ENCODE measurements at regions not wholly inside any gene's neighbourhood (a gene's known extent, or its start where the extent isn't known, plus 50 kb on each side); places are given as distances from the start of the nearest gene placed in this dataset.

DNA sequence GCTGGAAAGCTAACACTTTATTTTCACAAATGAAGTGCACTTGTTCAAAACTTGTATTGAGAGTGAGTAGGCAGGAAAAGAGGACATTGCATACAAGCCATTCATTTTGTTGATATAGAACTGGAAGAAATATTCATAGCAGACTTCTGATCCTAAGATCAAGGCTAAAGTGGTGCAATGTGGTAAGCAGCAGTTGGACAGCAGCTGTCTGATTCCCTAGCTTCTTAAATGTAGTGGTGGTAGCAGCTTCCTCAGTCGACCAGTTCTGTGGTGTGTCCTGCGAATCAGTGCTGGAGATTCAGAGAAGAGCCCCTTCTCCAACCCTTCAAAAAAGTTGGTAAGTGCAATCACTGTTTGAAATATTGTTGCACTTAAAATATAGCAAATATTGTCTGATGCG, 281.7 kb upstream of the GJE1 start:
- Mint-ChIP-seq H3K27ac (no peak overlapping the region), H3K27me3 (no peaks in the 10 kb centered on the region), H3K9me3 (no peaks in the 10 kb centered on the region), H3K4me1 (no peaks in the 10 kb centered on the region), H3K36me3 (ENCODE audit: low read depth) (no peaks in the 10 kb centered on the region), H3K4me3 (no peak overlapping the region)
- DNase-seq (no peak), ATAC-seq (ENCODE audit: low read depth) (no peak)
- intact Hi-C loops (cut with micrococcal nuclease): no loop called here
- ChIA-PET CTCF (no interaction called here), POLR2A (no interaction called here)
- TF ChIP-seq, protein P1, sequence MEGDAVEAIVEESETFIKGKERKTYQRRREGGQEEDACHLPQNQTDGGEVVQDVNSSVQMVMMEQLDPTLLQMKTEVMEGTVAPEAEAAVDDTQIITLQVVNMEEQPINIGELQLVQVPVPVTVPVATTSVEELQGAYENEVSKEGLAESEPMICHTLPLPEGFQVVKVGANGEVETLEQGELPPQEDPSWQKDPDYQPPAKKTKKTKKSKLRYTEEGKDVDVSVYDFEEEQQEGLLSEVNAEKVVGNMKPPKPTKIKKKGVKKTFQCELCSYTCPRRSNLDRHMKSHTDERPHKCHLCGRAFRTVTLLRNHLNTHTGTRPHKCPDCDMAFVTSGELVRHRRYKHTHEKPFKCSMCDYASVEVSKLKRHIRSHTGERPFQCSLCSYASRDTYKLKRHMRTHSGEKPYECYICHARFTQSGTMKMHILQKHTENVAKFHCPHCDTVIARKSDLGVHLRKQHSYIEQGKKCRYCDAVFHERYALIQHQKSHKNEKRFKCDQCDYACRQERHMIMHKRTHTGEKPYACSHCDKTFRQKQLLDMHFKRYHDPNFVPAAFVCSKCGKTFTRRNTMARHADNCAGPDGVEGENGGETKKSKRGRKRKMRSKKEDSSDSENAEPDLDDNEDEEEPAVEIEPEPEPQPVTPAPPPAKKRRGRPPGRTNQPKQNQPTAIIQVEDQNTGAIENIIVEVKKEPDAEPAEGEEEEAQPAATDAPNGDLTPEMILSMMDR (IDR thresholded peaks at IDR 0.05): no peak

DNA sequence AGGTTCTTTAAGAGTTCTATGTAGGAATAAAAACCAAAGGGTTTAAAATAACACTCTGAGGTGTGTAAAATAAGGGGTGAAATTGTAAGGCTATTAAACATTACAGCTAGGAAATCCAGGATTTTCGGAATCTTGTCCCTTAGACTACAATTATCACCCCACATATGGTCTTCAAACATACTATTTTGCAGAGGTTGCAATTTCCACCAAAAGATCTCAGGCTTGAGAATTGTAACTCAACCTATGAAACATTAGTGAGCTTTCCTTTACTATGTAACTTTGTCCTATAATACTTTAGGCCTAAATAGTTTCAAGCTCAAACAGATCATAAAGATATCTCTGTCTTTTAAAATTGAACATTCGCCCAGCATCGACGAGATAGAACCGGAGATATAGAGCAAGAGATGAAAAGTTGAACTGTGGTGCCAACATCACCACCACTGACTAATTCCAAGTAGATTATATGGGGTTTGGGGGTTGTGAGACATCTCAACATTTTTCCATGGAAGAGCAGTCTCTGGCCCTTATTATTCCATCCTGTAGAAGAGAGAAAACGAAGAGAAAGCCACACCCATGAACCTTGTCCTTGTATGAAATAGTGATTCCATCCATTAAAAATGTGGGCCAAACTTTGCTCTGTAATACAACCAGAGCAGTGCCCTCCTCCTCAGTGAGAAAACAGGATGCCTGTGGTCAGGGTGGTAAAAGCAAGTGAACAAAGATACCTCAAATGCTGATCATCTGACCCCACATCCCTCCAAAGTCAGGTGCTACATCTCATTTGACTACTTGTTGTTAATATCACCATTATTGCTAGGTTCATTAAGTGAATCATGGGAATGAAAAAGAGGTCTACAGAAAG, 284.5 kb upstream of the GJE1 start:
- ChIA-PET POLR2A (no interaction called here), CTCF (no interaction called here)
- intact Hi-C loops (cut with micrococcal nuclease): no loop called here
- DNase-seq: no peak
- Mint-ChIP-seq H3K27ac (no peak overlapping the region), H3K4me3 (no peak overlapping the region), H3K4me1 (no peaks in the 10 kb centered on the region), H3K27me3 (no peaks in the 10 kb centered on the region), H3K36me3 (ENCODE audit: low read depth) (no peaks in the 10 kb centered on the region), H3K9me3 (no peaks in the 10 kb centered on the region)
- no peak for ATAC-seq (ENCODE audit: low read depth)
- TF ChIP-seq, protein P1 (IDR thresholded peaks at IDR 0.05): no peak

DNA sequence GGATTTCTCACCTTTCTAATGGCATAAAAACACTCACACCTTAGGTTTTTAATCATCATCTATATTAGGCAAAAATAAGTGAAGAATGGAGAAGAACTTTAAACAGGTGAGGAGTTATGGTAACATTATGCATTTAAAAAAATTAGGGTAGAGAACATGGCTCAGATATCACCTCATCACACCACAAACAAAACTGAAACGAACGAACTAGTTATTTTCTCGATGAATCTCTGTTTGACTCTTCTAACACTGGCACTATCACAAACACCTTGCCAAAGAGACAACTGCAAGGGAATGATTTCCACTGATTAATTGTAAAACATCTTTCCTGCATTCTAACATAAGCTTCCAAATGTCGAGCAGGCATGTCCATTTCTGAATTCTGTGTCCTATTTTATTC, 286.1 kb upstream of the GJE1 start:
- POLR2A ChIA-PET: no interaction called here
- H3K27ac Mint-ChIP-seq: no peak overlapping the region
- H3K4me3 Mint-ChIP-seq: no peak overlapping the region
- no peaks in the 10 kb centered on the region for H3K27me3 Mint-ChIP-seq
- no peaks in the 10 kb centered on the region for H3K36me3 Mint-ChIP-seq (ENCODE audit: low read depth)
- H3K9me3 Mint-ChIP-seq: no peaks in the 10 kb centered on the region
- ATAC-seq (ENCODE audit: low read depth) (no peak), DNase-seq (no peak)
- TF ChIP-seq, protein P1 (IDR thresholded peaks at IDR 0.05): no peak
- intact Hi-C loops (cut with micrococcal nuclease): no loop called here
- H3K4me1 Mint-ChIP-seq: no peaks in the 10 kb centered on the region
- CTCF ChIA-PET: no interaction called here

DNA sequence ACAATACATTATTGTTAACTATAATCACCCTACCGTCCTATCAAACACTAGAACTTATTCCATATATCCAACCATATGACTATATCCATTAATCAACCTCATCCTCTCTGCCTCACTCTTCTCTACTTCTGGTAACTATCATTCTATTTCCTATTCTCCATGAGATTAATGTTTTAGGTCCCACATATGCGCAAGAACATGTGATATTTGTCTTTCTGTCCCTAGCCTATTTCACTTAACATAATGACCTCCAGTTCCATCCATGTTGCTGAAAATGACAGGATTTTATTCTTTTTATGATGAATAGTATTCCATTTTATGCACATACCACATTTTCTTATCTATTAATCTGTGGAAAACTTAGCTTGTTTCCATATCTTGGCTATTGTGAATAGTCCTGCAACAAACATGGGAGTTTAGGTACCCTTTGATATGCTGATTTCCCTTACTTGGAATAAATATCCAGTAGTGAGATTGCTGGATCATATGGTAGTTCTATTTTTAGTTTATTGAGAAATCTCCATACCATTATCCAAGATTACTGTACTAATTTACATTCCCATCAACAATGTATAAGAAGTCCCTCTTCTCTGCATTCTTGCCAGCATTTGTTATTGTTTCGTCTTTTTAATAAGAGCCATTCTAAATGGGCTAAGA, 289.4 kb upstream of the GJE1 start:
- TF ChIP-seq, protein P1 (IDR thresholded peaks at IDR 0.05): no peak
- H3K9me3 Mint-ChIP-seq: no peaks in the 10 kb centered on the region
- CTCF ChIA-PET: no interaction called here
- no peaks in the 10 kb centered on the region for H3K4me1 Mint-ChIP-seq
- ATAC-seq (ENCODE audit: low read depth): no peak
- POLR2A ChIA-PET: no interaction called here
- H3K36me3 Mint-ChIP-seq (ENCODE audit: low read depth): no peaks in the 10 kb centered on the region
- DNase-seq: no peak
- intact Hi-C loops (cut with micrococcal nuclease): no loop called here
- H3K27ac Mint-ChIP-seq: no peak overlapping the region
- H3K4me3 Mint-ChIP-seq: no peak overlapping the region
- H3K27me3 Mint-ChIP-seq: no peaks in the 10 kb centered on the region

DNA sequence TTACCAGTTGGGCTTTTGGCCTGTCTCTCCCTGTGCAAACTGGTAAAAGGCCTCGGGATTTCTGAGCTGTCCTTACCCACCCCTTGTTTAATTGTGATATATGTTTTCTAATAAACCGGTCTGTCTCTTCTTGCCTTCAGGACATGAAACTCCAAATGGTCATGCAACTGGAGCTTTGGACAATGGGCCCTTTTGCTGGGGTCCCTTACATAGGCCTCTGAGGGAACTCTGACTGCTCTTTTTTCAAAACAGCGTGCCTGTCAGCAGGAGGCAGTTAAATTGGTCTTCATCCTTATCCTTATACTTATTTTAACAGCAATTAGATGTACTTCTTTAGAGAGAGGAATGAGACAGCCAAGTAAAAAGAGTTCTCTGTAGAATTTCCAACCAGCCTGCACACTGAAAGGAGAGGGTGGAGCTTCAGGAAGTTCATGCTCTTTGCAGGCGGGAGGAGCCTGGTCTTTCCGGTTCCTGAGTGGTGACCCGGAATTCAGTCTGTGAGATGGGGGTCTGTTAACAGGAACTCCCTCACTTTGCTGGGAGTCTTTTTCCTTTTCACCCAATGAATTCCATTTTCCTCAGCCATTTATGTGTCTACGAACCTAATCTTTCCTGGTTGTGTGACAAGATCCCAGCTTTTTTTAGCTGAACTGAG, 299.6 kb upstream of the GJE1 start:
- ChIA-PET CTCF (no interaction called here), POLR2A (no interaction called here)
- Mint-ChIP-seq H3K4me3 (no peak overlapping the region), H3K27me3 (no peaks in the 10 kb centered on the region), H3K36me3 (ENCODE audit: low read depth) (no peaks in the 10 kb centered on the region), H3K27ac (no peak overlapping the region), H3K4me1 (no peaks in the 10 kb centered on the region), H3K9me3 (no peaks in the 10 kb centered on the region)
- DNase-seq: no peak
- TF ChIP-seq, protein P1 (IDR thresholded peaks at IDR 0.05): no peak
- intact Hi-C loops (cut with micrococcal nuclease): no loop called here
- no peak for ATAC-seq (ENCODE audit: low read depth)
